Sciatic nerve (tissue), 2 donors: ENCODE measurements at regions not wholly inside any gene's neighbourhood (a gene's known extent, or its start where the extent isn't known, plus 50 kb on each side); places are given as distances from the start of the nearest gene placed in this dataset.

ENCODE experiments used
- ATAC-seq: fragments of 200-7000 bp; cut with Tn5 transposase; one replicate; pipeline ENCODE4 v1.9.1; 2020; ENCODE audit warnings: mild to moderate bottlenecking, moderate library complexity
- DNase-seq: peaks from one replicate; pipeline ENCODE4 v3.0.0-alpha.2; 2020; ENCODE audit warnings: low spot score
- intact Hi-C: fragments of 100-400 bp; cut with DNase I; formaldehyde crosslinking; loops from one replicate; pipeline ENCODE4 v1.14.2; 2022
- donor health status: DM: no; HTN: no; CAD: no.
- donor health status: DM: no; HTN: no; CAD: no.

DNA sequence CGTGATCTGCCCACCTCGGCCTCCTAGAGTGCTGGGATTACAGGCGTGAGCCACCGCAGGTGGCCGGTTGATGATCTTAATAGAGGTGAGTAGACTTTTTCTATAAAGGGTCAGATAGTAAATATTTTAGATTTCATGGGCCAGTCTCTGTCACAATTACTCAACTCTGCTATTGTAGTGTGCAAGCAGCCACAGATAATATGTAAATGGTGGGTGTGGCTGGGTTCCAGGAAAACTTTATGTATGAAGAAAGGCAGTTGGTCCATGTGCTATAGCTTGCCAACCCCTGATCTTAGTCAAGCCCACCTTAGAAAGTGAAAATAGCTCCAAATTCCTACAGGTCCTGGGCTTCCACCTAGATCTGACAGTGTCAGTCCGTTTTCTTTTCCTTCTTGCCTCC is 94.9 kb upstream of the PMFBP1 start:
- intact Hi-C loops = no loop called here
- DNase-seq (no peak), ATAC-seq (no peak)

DNA sequence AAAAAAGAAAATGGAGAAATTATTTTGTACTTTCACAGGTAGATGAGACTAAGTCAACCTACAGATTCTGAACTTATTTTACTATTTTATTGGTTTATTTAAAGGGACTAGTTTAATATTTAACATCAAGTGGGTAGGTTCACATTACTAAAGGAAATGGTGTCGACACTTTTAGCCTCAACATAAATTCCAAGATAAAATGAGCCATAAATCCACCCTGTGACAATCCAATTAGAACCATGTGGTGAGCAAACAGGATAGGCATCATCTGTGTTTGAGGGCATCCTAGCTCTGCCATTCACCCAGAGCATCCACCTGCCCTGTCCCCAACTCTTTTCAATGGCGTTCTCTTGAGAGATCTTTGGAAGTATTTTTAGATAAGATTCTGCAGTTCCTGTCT is 92.8 kb upstream of the PMFBP1 start:
- intact Hi-C loops = no loop called here
- ATAC-seq = no peak
- no peak for DNase-seq

DNA sequence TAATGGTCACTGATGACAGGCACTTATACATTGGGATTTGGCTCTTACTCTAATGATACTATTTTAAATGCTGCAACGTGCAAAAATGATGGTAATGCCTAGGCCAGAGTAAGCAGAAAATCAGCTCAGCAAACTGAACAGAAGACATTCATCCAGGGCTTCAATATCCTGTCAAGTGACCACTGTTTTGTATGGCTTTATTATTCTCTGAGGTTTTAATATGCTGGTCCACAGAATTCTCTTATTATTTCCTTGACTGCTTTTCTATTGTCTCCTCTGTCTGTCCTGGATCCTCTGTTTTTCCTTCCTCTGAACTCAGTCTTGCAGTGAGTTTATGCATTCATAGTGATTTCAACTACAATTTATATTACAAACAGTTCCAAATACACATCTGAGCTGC is 90.8 kb upstream of the PMFBP1 start:
- intact Hi-C loops = no loop called here
- DNase-seq (no peak), ATAC-seq (no peak)

DNA sequence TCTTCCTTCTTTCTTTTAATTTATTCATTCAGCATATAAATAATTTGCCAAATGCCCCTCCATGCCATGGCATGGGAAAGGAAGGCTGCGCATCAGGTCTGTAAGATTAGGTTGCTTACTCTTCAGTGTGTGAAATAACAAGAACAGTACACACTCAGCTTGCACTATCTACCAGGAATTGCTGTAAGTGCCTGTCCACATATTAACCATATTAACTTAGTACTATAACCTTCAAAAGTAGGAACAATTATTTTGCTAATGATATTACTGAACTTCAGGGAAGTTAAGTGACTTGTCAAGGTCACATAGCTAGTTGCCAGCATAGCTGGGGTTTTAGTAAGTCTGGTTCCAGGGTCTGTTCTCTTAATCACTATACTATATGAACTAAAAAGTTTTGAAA is 89.2 kb upstream of the PMFBP1 start:
- ATAC-seq = no peak
- intact Hi-C loops = no loop called here
- no peak for DNase-seq

DNA sequence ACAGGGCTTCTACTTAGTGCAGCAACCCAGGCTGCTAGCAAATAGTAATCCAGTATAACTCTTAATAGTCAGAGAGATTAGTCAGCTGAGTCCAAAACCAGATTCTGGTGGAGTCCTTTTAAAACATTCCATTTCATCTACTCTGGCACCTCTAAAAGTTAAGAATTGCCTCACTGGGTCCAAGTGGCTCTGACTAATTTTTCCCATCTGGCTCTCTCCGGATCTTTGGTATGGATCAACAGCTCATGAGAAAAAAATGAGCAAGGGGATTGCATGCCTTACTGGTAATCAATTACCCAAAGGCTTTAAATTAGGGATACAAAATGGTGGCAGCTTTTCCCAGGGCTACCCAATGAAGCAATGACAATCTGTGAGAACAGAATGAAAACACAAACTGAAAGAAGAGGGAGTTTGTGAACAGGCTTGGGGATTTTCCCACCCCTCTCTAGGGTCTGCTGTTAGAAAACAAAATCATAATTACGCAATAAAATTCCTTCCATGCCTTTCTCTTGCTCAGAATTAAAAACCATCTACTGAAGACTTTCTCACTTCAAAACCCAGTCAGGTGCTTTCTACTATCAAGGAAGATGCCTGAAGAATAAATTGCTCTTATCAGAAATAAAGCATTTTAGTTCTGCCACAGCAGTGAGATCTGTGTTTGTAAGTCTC is 84.6 kb upstream of the PMFBP1 start:
- peak; percentile 83 for ATAC-seq
- no peak for DNase-seq
- intact Hi-C loops = no loop called here

DNA sequence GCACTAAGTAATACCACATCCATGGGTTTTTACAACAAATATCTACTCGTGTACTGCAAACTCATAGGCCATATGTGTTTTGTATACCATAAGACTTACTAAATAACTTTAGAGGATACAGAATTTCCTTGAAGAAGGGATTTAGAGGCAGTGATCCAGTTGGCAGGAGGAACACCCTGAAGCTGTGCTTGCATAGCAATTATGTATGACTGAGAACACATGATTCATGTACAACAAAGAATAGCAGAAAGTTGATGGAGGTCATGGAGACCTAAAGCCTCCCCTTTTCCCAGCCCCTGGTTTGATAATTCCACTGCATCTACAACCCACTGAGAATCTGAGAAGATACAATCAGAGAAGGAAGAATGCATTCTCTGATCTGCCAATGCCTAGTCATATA is 83.8 kb upstream of the PMFBP1 start:
- DNase-seq (no peak), ATAC-seq (no peak)
- intact Hi-C loops = no loop called here

DNA sequence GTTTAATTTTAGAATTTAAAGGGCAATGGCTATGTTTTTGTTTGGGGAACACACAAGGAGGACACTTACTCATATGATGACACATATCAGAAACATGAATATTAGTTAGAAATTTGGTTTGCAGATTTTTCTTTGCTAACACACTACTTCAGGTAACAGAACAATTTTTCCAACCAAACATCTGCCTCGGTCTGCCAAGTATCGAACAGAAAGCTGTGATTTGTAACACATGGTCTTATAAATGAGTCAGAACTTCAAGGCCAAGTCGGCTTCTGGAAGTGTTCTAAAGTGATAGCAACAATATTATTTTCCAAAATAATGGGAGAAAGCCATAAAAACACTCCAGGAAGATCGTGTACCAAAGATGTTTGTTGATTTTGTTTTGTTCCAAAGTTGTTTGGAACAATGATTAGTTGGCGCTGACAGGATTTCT is 75.9 kb upstream of the PMFBP1 start:
- ATAC-seq (peak; percentile 84), DNase-seq (no peak)
- intact Hi-C loops = no loop called here

DNA sequence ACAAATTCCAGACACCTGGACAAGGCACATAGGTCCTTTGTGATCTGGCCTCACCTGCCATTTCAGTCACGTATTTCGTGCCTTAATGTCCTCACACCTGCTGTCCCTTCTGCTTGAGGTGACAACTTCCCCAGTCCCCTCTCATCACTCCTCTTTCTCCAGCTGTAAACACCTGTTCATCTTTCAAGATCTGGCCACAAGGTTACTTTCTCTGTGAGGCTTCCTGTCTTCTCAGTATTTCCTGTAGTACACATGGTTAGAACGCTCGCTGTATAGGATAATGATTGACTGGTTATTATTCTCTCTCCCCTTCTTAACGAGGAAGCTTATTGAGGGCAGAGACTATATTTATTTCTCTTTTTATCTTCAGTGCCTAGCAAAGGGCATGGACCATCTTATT is 74.5 kb upstream of the PMFBP1 start:
- ATAC-seq (no peak), DNase-seq (no peak)
- intact Hi-C loops = no loop called here

DNA sequence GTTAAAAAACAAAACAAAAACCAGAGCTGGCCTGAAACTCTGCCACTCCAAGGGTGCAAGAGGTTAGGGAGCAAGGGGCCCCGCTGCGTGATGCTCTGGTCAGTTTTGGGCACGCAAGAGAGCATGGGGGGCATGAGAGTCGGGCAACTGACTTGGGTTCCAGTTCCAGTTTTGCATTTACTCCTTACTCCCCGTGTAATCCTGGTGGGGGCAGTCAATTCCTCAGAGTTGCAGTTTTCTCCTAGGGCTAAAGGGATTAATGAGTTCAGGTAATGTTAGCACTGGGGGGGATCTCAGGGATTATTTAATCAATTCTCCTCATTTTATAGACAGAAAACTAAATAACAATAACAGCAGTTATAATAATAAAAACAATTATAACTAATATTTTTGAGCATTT is 72.9 kb upstream of the PMFBP1 start:
- intact Hi-C loops = no loop called here
- ATAC-seq = no peak
- no peak for DNase-seq

DNA sequence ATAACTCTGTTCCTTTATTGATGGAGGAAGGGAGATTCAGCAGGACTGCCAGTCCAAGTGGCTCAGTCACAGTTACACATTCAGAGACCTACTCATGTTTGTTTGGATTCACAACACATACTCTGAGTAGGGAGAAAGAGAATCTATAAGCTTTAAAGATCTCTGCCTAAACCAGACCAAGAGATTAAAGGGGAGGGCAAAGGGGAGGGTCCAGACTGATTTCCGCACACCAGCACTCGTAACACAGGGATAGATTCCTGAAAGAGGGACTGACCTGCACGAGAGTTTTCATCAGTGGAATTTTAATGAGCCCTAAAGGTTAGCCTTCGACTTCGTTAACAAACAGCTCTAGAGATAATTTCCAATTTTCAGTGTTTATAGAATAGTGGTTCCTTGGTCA is 71.7 kb upstream of the PMFBP1 start:
- no peak for ATAC-seq
- intact Hi-C loops = no loop called here
- no peak for DNase-seq

DNA sequence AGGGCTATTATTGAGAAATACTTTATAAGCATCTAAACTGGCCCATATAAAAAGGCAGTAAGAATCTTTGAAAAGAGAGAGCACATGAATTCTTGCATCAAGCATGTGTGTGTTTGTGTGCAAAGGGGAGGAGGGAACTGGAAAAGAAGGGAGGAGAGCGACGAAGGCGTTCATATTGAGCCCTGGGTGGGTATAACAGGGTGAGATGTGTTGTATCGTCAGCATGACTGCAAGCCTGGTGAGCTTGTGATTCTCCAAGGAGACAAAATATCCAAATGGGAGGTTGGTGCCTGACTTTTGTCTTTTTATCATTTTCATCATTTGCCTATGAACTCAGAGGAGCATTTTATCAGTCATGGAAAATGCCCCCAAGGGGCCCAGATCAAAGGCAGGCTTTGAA is 70.8 kb upstream of the PMFBP1 start:
- DNase-seq = no peak
- intact Hi-C loops = no loop called here
- ATAC-seq = no peak

DNA sequence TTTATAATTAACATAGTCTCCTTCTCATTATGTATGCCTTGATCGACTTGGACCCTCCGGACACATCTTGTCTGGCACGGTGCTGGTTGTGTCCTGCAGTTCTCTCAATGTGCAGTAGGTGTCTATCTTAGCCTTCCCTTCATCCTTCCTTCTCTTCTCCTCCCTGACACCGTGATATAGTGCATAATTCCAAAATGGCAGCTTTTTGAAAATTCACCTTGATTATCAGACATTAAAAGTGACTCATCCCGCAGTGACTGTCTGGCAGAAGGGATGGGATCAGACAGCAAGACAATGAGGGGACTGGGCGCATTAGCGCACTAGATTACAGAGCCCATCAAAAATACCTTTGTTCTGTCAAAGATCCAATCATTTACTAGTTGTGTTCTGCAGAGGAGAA is 70.0 kb upstream of the PMFBP1 start:
- intact Hi-C loops = no loop called here
- no peak for DNase-seq
- ATAC-seq = peak; percentile 80

DNA sequence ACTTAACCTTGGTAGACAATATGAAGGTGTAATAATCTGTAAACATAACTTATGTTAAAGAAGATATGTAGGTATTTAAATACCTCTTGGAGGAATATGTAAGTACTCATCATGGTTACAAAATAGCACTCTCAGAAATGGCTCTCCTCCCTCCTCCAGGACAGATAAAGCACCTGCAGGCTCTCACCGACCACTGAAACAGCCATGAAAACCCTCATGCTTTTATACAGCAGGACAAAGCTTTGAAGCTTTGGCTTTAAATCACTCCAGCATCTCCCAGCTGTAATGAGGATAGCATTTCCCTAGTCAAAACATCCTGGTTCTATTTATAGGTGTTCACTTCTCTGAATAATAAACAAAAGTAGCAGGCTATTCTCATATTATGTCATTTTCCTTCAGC is 69.1 kb upstream of the PMFBP1 start:
- DNase-seq = no peak
- no peak for ATAC-seq
- intact Hi-C loops = no loop called here

DNA sequence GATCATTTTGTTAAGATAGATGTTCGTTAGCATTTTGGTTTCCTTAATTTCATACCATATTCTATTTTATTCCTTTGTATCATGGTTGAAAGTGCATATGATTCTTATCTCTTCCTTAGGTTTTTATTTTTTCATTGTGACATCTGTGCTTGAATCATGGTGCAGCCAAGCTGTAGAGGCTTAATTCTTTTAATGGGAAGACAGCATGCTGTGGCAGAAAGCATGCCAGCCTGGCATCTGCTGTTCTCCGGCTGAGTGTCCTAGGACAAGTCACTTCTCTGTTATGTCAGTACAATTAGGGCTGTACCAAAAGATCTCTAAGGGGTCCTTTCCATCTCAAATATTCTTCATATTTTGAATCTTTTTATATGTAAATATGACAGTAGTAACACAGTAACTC is 68.5 kb upstream of the PMFBP1 start:
- ATAC-seq = no peak
- no peak for DNase-seq
- intact Hi-C loops = no loop called here

DNA sequence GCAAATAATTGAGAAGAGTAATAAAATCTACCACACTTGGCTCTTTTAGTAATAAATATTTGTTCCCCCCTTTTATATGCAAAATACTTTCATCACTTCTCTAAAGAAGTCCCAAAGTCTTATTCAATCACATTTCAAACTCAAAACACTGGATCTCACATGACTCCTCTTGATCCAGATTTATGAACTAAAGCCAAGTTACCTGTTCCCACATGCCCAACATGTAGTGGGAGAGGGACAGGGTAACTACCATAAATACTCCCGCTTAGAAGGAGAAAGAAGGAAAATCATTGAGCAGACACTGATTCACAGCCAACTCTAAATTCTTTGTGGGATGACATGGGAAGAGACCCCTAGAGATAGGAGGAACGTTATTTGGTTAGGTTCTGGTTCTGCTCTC is 64.9 kb upstream of the PMFBP1 start:
- intact Hi-C loops = no loop called here
- ATAC-seq = no peak

DNA sequence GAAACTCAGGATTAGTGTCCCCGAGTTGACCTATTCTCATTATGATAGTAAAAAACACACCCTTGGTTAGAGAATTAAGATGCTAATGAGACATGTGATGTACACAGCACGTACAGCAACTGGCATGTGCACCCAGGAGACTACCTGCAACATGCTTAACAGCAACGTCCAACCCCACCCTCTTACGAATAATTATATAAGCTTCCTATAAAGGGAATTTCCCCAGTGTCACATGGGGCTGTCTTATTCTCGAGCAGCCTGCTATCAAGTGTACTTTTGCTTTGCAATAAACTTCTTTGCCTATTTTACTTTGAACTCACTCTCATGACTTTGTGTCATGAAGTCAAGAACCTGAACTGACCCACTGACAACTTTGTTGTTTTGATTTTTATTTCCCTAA is 62.4 kb upstream of the PMFBP1 start:
- ATAC-seq (no peak), DNase-seq (no peak)
- intact Hi-C loops = no loop called here

More for the DNA sequence above, 64.9 kb upstream of the PMFBP1 start:
- DNase-seq = no peak

DNA sequence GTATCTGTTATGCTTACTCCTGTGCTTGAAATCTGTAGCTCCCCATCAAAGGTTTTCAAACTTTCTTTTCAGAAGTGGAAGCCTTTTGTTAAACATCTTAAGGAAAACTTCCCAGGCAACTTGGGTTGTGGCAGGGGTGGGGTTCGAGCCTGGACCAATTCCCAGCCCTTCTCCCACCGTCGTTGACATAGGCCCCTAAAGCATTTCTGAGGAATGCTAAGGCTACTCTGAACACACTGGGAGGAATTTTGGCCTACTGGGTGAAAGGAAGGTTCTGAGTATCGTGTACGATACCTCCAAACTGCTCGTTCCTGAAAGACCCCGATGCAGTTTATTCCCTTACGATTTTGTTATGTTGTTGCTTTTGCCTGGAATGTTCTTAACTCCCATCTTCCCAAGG is 56.1 kb upstream of the PMFBP1 start:
- intact Hi-C loops = no loop called here
- ATAC-seq = no peak
- DNase-seq = no peak

DNA sequence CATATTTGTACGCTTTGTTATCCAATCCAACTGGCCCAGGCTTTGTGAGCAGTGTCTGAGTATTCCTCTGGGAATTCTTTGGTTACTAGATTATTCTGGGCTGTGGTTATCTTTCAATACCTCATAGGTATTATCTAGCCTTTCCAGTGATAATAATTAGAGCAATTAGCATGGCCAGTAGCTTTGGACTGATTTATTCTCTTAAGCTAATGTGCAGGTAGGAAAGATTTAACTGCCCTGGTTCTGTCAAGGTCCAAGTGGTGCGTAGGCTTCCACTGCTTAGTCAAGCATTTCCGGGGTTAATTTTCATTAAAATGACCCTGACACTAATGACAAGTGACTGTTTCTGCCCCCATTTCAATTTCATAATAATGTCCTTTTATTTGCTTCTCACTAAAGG is 54.2 kb upstream of the PMFBP1 start:
- intact Hi-C loops = no loop called here
- DNase-seq (no peak), ATAC-seq (no peak)

DNA sequence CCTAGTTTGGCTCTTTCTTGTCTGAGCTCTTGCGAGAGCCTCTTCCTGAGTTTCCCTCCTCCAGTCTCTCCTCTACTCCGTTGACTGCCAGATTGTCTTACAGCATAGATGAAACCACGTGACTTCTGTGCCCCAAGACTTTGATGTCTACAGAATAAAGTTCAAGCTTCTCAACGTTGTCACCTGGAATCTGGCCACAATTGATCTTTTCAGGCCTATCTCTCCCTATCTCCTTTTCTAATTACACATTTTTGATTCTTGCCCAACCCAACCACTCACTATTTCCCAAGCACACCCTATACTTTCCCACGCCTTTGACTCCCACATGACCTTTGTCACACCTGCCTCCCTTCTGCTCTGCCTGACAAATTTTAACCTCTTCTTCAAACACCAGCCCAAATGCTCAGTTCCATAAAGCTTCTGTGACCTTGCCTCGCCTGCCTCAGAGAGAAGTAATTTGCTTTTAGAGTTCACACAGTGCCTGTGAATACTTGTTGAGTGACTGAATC is 52.4 kb upstream of the PMFBP1 start:
- ATAC-seq (no peak), DNase-seq (no peak)
- intact Hi-C loops = no loop called here

DNA sequence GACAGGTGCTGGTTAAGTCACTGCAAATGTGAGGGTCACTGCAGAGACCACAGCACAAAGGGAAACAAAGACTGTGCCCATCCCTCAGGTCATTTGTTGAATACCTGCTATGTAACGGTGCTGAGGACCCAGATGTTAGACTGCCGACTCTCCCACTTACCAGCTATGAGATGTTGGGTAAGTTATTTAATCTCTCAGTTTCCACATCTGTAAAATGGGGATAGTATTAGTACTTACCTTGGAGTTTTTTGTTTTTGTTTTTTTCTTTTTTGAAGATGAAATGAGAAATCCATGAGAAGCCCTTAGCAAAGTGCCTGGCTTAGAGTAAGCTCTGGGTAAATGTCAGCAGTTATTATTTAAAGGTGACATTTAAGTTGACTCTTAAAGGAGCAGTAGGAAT is 50.5 kb upstream of the PMFBP1 start:
- ATAC-seq = no peak
- no peak for DNase-seq
- intact Hi-C loops = no loop called here
